ENCODE measurements at regions not wholly inside any gene's neighbourhood (a gene's known extent, or its start where the extent isn't known, plus 50 kb on each side); places are given as distances from the start of the nearest gene placed in this dataset.

- DNase-seq = no peak
Observed at GRCh38 chr9:120107138-120107537, 472.8 kb downstream of the CDK5RAP2 start.

GRCh38 chr9:120104771-120105170, 475.2 kb downstream of the CDK5RAP2 start:
- no peak for DNase-seq

DNA sequence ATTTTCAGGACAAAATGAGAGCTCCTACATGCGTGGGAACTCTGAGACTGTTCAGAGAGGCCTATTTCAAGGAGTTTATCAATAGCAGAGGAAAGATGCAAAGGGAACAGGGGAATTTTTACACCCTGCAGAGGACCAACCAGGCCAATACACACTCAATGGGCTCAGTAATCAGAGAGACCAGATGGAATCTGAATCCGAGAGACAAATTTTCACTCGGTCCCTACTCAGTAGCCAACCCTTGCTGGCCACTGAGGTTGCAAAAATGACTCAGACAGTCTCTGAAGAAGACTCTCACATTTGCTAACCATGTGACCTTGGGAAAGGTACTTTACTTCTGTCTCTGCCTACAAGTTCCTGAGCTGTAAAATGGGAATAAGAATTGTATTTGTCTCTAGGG, 479.4 kb downstream of the CDK5RAP2 start:
- DNase-seq = no peak

GRCh38 chr9:120099065-120099464, 480.9 kb downstream of the CDK5RAP2 start:
- DNase-seq = no peak

DNA sequence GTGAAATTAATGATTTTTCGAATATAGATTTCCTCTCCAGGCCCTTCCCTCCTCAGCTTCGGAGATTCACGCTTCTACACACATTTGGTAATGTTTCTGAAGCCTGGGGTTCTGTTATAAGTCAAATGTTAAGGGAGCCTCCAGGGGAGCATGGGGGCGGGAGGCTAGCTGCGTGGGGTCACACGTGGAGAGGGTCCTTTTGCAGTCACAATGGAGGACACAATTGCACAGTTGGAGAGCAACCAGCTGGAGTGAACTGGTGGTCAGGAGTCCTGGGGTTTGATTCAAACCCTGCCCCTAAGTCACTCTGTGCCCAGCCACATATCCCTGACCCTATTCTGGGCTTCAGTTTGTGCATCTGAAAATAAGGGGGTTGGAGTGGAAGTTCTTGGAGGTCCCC, 481.4 kb downstream of the CDK5RAP2 start:
- DNase-seq = no peak

- no peak for DNase-seq
Observed at GRCh38 chr9:120091206-120091605, 488.8 kb downstream of the CDK5RAP2 start.

GRCh38 chr9:120080849-120081248, 499.1 kb downstream of the CDK5RAP2 start:
- DNase-seq = no peak

DNA sequence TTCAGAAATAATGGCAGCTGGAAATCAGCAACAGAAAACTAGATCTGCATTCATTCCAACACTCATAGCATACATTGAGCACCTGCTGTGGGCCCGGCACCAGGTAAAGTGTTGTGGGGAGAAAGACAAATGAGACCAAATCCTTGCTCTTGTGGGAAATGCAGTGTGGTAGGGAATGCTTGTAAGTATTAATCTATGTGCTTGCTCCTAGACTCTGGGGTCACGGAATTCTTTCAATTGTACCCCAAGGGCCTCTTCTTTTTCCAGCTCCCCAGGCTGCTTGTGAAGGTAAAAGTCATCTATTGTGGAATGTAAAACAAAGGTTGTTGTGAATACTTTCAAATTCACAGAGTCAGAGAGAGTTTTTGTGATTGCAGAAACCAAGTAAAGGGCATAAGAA, 501.9 kb downstream of the CDK5RAP2 start:
- DNase-seq = no peak

DNA sequence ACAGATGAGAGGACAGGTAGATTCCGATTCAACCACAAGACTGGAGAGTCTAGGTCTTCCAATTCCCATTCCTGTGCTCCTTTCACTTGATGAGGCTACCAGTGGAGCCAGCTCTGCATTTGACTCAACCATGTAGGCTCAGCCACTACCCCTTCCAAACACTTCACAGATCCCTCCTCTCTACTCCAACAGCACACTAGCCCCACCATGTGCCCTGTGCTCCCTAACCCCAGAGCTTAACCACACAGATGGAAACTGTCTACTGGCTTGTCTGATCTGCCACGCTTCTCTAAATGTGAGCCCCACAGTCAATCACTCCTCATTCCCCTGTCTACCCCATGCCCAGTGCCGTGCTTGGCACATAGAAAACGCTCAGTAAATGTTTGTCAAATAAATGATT, 508.2 kb downstream of the CDK5RAP2 start:
- no peak for DNase-seq

DNA sequence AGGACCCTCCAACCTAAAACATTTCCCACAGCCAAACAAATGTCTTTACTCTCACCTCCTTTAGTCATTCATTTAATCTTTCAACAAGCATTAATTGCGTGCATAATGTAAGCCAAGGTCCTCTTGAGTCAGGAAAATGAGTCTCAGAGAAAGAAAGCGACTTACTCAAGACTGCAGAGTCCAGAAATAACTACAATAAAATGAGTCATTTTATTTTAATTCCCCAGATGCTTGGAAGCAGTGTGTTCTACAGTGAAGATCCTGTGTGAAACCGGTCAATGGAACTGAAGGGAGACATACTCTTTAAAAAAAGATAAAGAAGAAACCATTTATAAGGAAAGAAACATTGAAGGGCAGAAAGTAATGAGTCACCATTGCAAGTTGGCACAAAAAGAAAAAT, 513.7 kb downstream of the CDK5RAP2 start:
- no peak for DNase-seq

DNA sequence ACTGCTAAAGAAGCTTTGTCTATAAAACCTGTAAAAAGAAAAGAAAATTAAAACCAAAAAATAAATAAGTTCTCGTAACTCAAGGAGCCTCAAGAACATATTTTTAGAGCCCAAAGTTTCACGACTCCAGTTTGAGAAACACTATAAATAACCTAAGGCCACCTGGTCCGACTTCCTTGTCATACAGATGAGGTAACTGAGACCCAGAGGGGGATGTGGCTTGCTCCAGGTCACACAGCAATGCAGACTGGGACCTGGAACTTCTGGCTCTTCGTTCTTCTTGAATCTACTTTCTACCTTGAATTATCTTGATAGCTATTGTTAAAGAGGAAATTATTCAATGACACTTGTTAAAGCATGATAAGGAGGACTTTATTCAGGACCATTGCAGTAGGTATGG, 514.8 kb downstream of the CDK5RAP2 start:
- DNase-seq = no peak

DNA sequence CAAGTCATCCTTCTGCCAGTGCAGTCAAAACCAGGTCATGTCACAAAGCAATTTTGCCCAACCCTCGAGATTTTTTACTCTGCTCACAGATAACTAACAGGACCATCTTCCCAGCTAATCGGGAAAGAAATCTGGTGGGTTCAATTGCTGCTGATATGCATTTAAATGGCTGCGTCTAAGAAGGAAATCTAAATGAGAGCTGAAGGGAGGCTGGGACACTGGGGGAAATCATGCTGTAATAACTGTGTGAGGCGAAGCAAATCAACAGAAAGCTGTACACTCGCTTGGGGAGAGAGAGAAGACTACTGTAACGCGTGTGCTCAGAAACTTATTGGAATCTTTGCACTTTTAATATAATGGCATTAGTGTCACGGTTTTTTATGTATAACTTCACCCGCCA, 535.0 kb downstream of the CDK5RAP2 start:
- no peak for DNase-seq

- no peak for DNase-seq
Observed at GRCh38 chr9:120043448-120043847, 536.5 kb downstream of the CDK5RAP2 start.

DNA sequence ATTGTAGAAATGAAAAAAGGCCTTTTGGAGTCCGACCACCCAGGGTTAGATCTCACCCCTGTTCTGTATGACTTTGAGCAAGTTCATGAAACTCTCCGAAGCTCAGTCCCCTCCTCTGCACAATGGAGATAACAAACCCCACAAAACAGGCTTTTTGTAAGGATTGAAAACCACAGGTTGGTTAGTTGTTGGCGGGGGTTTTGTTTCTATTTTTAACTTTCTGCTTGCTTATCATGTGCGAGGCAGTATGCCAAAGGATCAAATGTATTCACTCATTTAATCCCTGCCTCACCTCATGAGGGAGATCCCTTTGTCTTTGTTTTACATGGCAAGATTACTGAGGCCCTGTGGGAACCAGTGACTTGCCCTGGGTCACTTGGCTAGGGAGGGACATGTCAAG, 539.1 kb downstream of the CDK5RAP2 start:
- no peak for DNase-seq

- no peak for DNase-seq
Observed at GRCh38 chr9:120038342-120038741, 541.6 kb downstream of the CDK5RAP2 start.

- peak; percentile 13 for DNase-seq
Observed at GRCh38 chr9:120032639-120033038, 547.3 kb downstream of the CDK5RAP2 start.

- DNase-seq = no peak
Observed at GRCh38 chr9:120030847-120031246, 549.1 kb downstream of the CDK5RAP2 start.

DNA sequence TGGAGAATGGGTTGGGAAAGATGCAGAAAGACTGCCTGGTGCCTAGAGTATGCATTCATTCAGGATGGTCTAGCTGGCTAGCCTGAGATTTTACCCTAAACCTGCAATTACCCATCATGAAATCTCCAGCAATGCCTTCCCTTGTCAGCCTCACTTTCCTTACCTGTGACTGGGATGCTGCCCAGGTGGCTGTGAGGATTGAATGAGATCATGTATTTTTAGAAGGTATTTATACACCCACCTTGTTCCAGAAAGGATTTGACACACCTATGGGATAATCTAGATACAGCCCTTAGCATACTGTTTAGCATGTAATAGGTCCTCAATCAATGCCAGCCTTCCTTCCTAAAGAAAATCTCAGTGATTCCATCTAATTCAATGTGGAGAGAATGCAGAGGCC, 561.4 kb downstream of the CDK5RAP2 start:
- no peak for DNase-seq

- no peak for DNase-seq
Observed at GRCh38 chr9:120018037-120018436, 561.9 kb downstream of the CDK5RAP2 start.

DNA sequence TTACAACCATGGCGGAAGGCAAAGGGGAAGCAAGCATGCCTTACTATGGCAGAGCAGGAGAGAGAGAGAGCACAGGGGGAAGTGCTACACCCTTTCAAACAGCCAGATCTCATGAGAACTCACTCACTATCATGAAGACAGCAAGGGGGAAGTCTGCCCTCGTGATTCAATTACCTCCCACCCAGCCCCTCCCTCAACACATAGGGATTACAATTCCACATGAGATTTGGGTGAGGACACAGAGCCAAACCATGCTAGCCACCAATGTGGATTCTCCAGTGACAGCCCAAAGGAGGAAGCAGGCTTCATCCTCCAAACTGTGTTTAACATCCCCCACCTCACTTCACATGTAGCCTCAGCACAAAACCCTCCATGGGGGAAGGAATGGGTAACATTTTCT, 563.7 kb downstream of the CDK5RAP2 start:
- no peak for DNase-seq

GRCh38 chr9:120014796-120015195, 565.2 kb downstream of the CDK5RAP2 start:
- DNase-seq = no peak

DNA sequence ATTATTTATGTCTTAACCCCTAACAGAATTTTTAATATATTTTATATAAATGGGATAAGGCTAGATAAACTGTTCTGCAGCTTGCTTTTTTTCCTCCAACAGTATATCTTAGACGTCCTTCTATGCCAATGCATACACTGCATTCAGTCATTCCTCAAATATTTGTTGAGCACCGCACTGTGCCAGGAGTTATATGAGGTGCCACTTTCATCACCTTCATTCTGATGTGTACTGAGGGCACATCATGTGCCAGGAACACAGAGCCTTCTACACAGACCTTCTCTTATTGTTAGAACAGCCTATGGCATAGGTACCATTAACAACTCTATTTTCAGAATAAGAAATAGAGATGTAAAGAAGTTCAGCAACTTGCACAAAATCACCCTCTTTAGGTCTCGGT, 570.1 kb downstream of the CDK5RAP2 start:
- DNase-seq = no peak

- DNase-seq = no peak
Observed at GRCh38 chr9:120001536-120001935, 578.4 kb downstream of the CDK5RAP2 start.

GRCh38 chr9:119998614-119999013, 581.4 kb downstream of the CDK5RAP2 start:
- no peak for DNase-seq

DNA sequence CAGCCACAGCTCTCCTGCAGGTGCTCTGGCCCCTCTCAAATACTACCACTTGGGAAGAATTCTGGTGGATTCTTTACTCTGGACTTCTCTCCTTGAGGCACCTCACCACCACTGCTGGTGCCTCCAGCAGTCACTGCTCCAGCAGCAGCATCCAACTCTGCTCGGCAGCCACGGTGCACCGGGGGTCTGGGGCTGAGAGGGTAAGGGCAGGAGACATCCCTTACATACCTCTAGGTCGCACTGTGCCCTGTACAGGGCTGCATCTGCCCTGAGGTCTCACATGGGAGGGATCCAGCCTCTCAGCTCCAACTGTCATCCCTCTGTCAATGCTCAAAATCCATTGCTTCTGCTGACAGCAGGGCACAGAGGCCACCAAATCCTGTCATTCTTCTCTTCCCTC, 588.2 kb downstream of the CDK5RAP2 start:
- DNase-seq = no peak

DNA sequence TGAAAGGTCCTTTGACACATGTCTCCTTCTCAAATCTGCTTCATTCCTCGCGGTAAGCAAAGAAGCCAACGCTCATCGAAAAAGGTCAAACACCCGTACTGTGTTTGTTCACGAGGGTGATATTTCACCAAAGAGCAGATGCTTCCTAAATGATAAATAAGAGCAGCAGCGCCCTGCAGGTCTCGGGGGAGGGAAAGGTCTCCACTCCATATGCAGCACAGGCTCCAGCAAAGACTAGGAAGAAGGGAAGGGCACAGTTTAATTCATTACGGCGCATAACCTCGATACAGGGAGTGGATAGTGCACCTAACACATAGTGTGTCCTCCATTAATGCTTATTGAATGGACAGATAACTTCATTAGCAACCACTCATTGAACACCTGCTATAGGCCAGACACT, 593.3 kb downstream of the CDK5RAP2 start:
- DNase-seq = no peak
